DND-41 (cell line): ENCODE measurements at regions not wholly inside any gene's neighbourhood (a gene's known extent, or its start where the extent isn't known, plus 50 kb on each side); places are given as distances from the start of the nearest gene placed in this dataset.

ENCODE experiments used
- CTCF ChIP-seq: IDR thresholded peaks from 2 replicates; pipeline ENCODE4 v1.5.1; 2012; ENCODE audit warnings: borderline replicate concordance, low read length, moderate library complexity, mild to moderate bottlenecking; ENCODE audit not compliant: poor library complexity, severe bottlenecking; ENCODE audit errors: extremely low read depth
- EZH2 ChIP-seq: IDR thresholded peaks from 3 replicates; pipeline ENCODE4 v1.6.1; 2012; ENCODE audit warnings: borderline replicate concordance, low read depth, mild to moderate bottlenecking, moderate library complexity, low read length, inconsistent platforms; ENCODE audit not compliant: severe bottlenecking

GRCh38 chr13:61508936-61509335 is 93.3 kb upstream of the PCDH20 start:
- TF ChIP-seq CTCF (no peak), EZH2 (no peak)
